Thyroid gland (tissue), 4 donors: ENCODE measurements at regions not wholly inside any gene's neighbourhood (a gene's known extent, or its start where the extent isn't known, plus 50 kb on each side); places are given as distances from the start of the nearest gene placed in this dataset.
"Not testable (repeated sequence)": the region's sequence is repeated elsewhere in the genome, so short reads cannot be mapped to it uniquely, and the experiment has no call there.

Experiments used
- DNase-seq, 2 donors: peaks; one replicate each; pipeline ENCODE4 v3.0.0-alpha.2; 2019
- H3K27ac ChIP-seq, 3 donors: fragments of 200-600 bp; sonication (generic); 1 replicate in 2 of 3; 2 replicates in 1 of 3; pipeline ENCODE4 v1.5.1; 2016 to 2019; ENCODE audit warnings: mild to moderate bottlenecking in 1 of 3, moderate library complexity in 1 of 3
- H3K27me3 ChIP-seq: fragments of 200-600 bp; sonication (generic); one replicate; pipeline ENCODE4 v1.5.1; 2019
- H3K36me3 ChIP-seq, 2 donors: fragments of 200-600 bp; sonication (generic); one replicate each; pipeline ENCODE4 v1.5.1; 2016 to 2019
- H3K4me1 ChIP-seq, 2 donors: fragments of 200-600 bp; sonication (generic); one replicate each; pipeline ENCODE4 v1.5.1; 2017 to 2019
- H3K4me3 ChIP-seq, 3 donors: fragments of 200-600 bp; sonication (generic); replicated peaks in 1 of 3; 1 replicate in 2 of 3; 2 replicates in 1 of 3; pipeline ENCODE4 v1.5.1; 2016; ENCODE audit warnings: mild to moderate bottlenecking in 1 of 3
- H3K9me3 ChIP-seq: fragments of 200-600 bp; sonication (generic); one replicate; pipeline ENCODE4 v1.5.1; 2017
- CTCF ChIP-seq, 6 experiments: fragments of 200-600 bp in 3 of 6; fragments of 450-650 bp in 3 of 6; sonication (generic) in 3 of 6; IDR thresholded peaks; one replicate each; pipeline ENCODE4 v1.5.1; 2016 to 2019; ENCODE audit warnings: antibody characterized with exemption in 6 of 6, mild to moderate bottlenecking in 2 of 6, inconsistent platforms in 1 of 6, moderate library complexity in 1 of 6
- POLR2A ChIP-seq, 2 donors: fragments of 450-650 bp; IDR thresholded peaks; one replicate each; pipeline ENCODE4 v1.6.1; 2017; ENCODE audit warnings: antibody characterized with exemption in 2 of 2, mild to moderate bottlenecking in 2 of 2, moderate library complexity in 1 of 2
- WGBS, 2 donors: methylation state at CpG; one replicate each; pipeline ENCODE4 v1.1.5; 2017; 5-methylcytosine and 5-hydroxymethylcytosine counted together
- intact Hi-C: fragments of 100-400 bp; cut with DNase I; formaldehyde crosslinking; loops from one replicate; pipeline ENCODE4 v1.15.1; 2023

DNA sequence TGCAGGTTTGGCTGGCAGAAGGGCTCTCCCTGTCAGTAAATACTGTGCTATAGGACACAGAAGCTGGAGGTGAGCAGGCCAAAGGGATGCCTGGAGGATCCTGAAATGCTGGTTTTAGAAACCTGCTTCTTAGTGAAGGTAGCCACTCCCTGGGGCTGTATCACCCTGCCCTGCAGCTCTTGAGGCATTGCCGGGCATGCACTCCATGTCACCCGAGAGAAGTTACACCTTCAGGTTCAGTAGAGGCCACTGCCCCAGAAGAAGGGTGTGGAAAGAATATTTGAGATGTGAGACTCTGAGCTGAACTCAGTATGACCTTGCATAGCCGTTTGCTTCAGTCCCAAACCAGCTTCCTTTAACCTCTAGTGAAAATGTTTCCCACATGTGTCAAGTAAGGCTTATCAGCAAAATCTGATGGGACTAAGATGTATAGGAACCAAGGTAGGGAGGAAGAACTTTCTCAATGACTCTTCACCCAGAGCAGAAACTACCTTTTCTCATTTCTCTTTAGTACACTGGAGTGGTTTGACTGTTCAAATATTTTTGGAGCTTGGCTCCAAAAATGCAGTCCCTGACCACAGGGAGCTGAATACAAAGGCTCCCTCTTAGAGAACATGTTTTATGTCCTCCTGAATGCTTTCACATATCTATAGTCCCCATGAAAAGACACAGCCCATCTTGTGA is 164.5 kb upstream of the DYRK2 start:
- TF ChIP-seq POLR2A (IDR thresholded peaks at IDR 0.05) = no peak
- TF ChIP-seq CTCF (IDR thresholded peaks at IDR 0.05) = no peak
- 58 to 83% methylated on average over 3 of the region's 3 CpGs for WGBS, 2 donors
- Histone ChIP-seq H3K36me3 (no peaks in the 10 kb centered on the region), H3K9me3 (no peaks in the 10 kb centered on the region), H3K27me3 (no peaks in the 10 kb centered on the region), H3K4me1 (no peaks in the 10 kb centered on the region), H3K4me3 (no peak overlapping the region), H3K27ac (no peak overlapping the region)
- no peak for DNase-seq
- intact Hi-C loops = no loop called here

DNA sequence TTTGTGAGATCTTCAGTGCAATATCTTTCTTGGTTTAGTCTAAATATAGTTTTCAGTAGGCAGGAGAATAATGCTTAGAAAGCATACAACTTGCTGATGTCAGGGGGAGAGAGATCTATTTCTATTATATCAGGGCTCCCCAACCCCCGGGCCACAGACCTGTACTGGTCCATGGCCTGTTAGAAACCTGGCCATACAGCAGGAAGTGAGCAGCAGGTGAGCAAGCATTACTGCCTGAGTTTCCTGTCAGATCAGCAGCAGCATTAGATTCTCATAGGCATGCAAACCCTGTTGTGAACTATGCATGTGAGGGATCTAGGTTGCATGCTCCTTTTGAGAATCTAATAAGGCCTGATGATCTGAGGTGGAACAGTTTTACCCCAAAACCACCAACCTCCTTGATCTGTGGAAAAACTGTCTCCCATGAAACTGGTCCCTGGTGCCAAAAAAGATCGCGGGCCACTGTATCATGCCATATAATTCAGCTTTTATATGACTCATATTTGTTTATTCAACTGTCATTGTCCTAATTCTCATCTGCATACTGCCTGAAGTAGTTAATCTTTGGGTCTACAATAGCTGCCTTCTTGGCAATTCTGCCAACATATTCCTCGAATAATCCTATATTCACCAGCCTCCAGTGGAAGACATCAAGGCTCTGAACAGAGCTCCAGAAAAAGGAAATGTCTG is 163.6 kb upstream of the DYRK2 start:
- H3K4me3 ChIP-seq = no peak overlapping the region
- TF ChIP-seq CTCF (IDR thresholded peaks at IDR 0.05) (no peak), POLR2A (IDR thresholded peaks at IDR 0.05) (no peak)
- intact Hi-C loops = no loop called here
- 93 to 94% methylated on average over 4 of the region's 4 CpGs for WGBS, 2 donors
- H3K9me3 ChIP-seq = no peaks in the 10 kb centered on the region
- H3K36me3 ChIP-seq = no peaks in the 10 kb centered on the region
- no peaks in the 10 kb centered on the region for H3K27me3 ChIP-seq
- no peak for DNase-seq
- no peaks in the 10 kb centered on the region for H3K4me1 ChIP-seq
- H3K27ac ChIP-seq = no peak overlapping the region

DNA sequence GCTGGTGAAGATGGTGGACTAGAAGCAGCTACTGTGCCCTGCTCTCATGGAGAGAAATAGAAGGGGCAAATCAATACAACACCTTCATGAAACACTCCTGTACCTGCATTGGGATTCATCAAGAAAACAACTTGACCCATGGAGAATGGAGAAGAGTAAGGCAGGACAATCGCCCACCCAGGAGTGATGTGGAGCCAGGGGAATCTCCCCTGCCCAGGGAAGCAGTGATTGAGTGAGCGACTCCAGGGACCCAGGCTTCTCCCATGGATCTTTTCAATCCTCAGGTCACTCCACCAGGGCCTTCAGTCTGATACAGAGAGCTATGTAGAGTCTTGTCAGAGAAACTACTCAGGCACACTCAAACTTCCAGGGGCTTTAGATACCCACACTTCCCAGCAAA is 161.9 kb upstream of the DYRK2 start:
- H3K36me3 ChIP-seq = no peaks in the 10 kb centered on the region
- no peaks in the 10 kb centered on the region for H3K4me1 ChIP-seq
- TF ChIP-seq POLR2A (IDR thresholded peaks at IDR 0.05) (no peak), CTCF (IDR thresholded peaks at IDR 0.05) (no peak)
- DNase-seq = no peak
- 92 to 95% methylated on average over 2 of the region's 2 CpGs for WGBS, 2 donors
- H3K27ac ChIP-seq = no peak overlapping the region
- intact Hi-C loops = no loop called here
- no peak overlapping the region for H3K4me3 ChIP-seq
- no peaks in the 10 kb centered on the region for H3K27me3 ChIP-seq
- no peaks in the 10 kb centered on the region for H3K9me3 ChIP-seq

DNA sequence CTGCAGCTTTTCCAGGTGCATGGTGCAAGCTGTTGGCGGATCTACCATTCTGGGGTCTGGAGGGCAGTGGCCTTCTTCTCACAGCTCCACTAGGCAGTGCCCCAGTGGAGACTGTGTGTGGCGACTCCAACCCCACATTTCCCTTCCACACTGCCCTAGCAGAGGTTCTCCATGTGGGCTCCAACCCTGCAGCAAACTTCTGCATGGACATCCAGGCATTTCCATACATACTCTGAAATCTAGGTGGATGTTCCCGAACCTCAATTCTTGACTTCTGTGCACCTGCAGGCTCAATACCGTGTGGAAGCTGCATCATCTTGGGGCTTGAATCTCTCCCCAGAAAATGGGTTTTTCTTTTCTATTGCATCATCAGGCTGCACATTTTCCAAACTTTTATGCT is 160.2 kb upstream of the DYRK2 start:
- H3K27ac ChIP-seq, H3K9me3 ChIP-seq, intact Hi-C loops, DNase-seq, H3K4me3 ChIP-seq, H3K27me3 ChIP-seq, H3K36me3 ChIP-seq, H3K4me1 ChIP-seq: not testable (repeated sequence)
- WGBS, 2 donors = 93 to 95% methylated on average over 4 of the region's 4 CpGs

DNA sequence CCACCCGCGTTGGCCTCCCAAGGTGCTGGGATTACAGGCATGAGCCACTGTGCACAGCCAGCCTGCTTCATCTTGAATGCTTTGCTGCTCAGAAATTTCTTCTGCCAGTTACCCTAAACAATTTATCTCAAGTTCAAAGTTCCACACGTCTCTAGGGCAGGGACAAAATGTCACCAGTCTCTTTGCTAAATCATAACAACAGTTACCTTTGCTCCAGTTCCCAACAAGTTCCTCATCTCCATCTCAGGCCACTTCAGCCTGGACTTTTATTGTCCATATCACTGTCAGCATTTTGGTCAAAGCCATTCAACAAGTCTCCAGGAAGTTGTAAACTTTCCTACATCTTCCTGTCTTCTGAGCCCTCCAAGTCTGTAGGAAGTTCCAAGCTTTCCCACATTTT is 159.5 kb upstream of the DYRK2 start:
- Histone ChIP-seq H3K4me3 (no peak overlapping the region), H3K4me1 (no peaks in the 10 kb centered on the region), H3K9me3 (no peaks in the 10 kb centered on the region), H3K27ac (no peak overlapping the region), H3K36me3 (no peaks in the 10 kb centered on the region), H3K27me3 (no peaks in the 10 kb centered on the region)
- TF ChIP-seq POLR2A (IDR thresholded peaks at IDR 0.05) = no peak
- no peak for TF ChIP-seq CTCF (IDR thresholded peaks at IDR 0.05)
- intact Hi-C loops = no loop called here
- DNase-seq = no peak
- 89 to 94% methylated on average over 3 of the region's 3 CpGs for WGBS, 2 donors
